A549 (cell line): ENCODE measurements at regions not wholly inside any gene's neighbourhood (a gene's known extent, or its start where the extent isn't known, plus 50 kb on each side); places are given as distances from the start of the nearest gene placed in this dataset.

Experiments used
- ATAC-seq, 2 experiments: fragments of 200-7000 bp in 1 of 2; fragments of >200 bp in 1 of 2; cut with Nextera tagmentation in 1 of 2; cut with Tn5 transposase in 1 of 2; 3 replicates each; pipeline versions ENCODE4 v1.8.0 to v1.9.1; 2018 to 2020; ENCODE audit warnings: mild to moderate bottlenecking in 1 of 2, moderate library complexity in 1 of 2
- CTCF ChIA-PET: fragments of 300-600 bp; sonication (Branson Sonifier 250); formaldehyde crosslinking; extraction: SDS; loops from one replicate; lab custom pipeline; 2021; ENCODE audit warnings: antibody characterized with exemption, inconsistent platforms; lab: Yijun Ruan, JAX
- POLR2A ChIA-PET: fragments of 350-600 bp; formaldehyde crosslinking; extraction: SDS; loops from one replicate; lab custom pipeline; 2021; ENCODE audit warnings: antibody characterized with exemption, inconsistent platforms; lab: Yijun Ruan, JAX
- DNase-seq, 2 experiments: peaks; one replicate each; pipeline versions ENCODE4 v3.0.0 to v3.0.0-alpha.2; 2011 to 2016; ENCODE audit warnings: low read depth in 1 of 2, low spot score in 1 of 2
- FAIRE-seq: peaks from 2 replicates; lab custom pipeline; 2011; peaks lifted over from hg19 to GRCh38; lab: Jason Lieb, UNC
- H3K27ac ChIP-seq, 2 experiments: fragments of >200 bp; sonication (Bioruptor Twin); formaldehyde crosslinking; 3 replicates each; pipeline ENCODE4 v1.5.1; 2016 to 2017
- H3K4me1 ChIP-seq: fragments of >200 bp; sonication (Bioruptor Twin); formaldehyde crosslinking; 3 replicates; pipeline ENCODE4 v1.6.1; 2016
- H3K4me2 ChIP-seq: fragments of >200 bp; sonication (Bioruptor Twin); formaldehyde crosslinking; 3 replicates; pipeline ENCODE4 v1.6.1; 2016
- H3K4me3 ChIP-seq: fragments of >200 bp; sonication (Bioruptor Twin); formaldehyde crosslinking; 3 replicates; pipeline ENCODE4 v1.5.1; 2016
- H3K9me3 ChIP-seq: fragments of >200 bp; sonication (Bioruptor Twin); formaldehyde crosslinking; 3 replicates; pipeline ENCODE4 v1.6.1; 2016
- CBX8 ChIP-seq: fragments of 200-600 bp; sonication (generic); IDR thresholded peaks from 2 replicates; pipeline ENCODE4 v1.6.1; 2016
- EP300 ChIP-seq, 2 experiments: fragments of >200 bp; sonication (Bioruptor Twin); formaldehyde crosslinking; IDR thresholded peaks; 2 replicates in 1 of 2; 3 replicates in 1 of 2; pipeline ENCODE4 v1.6.1; 2016 to 2017
- FOSB ChIP-seq: fragments of 250-450 bp; sonication (Bioruptor Pico); IDR thresholded peaks from 2 replicates; pipeline ENCODE4 v1.5.0; 2020; ENCODE audit warnings: mild to moderate bottlenecking, moderate library complexity
- FOSL2 ChIP-seq, 2 experiments: fragments of 450-650 bp in 1 of 2; fragments of >200 bp in 1 of 2; sonication (Bioruptor Twin) in 1 of 2; formaldehyde crosslinking; IDR thresholded peaks; 2 replicates each; pipeline versions ENCODE4 v1.5.0 to v1.6.1; 2016 to 2020; ENCODE audit warnings: mild to moderate bottlenecking in 1 of 2, moderate library complexity in 1 of 2
- FOXS1 ChIP-seq: fragments of 250-450 bp; sonication (Bioruptor Pico); IDR thresholded peaks from 2 replicates; pipeline ENCODE4 v1.5.0; 2020; ENCODE audit warnings: mild to moderate bottlenecking, moderate library complexity
- GATA3 ChIP-seq: IDR thresholded peaks from 2 replicates; pipeline ENCODE4 v1.6.1; 2012; ENCODE audit warnings: borderline replicate concordance
- HDAC2 ChIP-seq: fragments of 200-600 bp; sonication (generic); IDR thresholded peaks from 2 replicates; pipeline ENCODE4 v1.6.1; 2016
- HOXA7 ChIP-seq: fragments of 250-450 bp; sonication (Bioruptor Pico); IDR thresholded peaks from 2 replicates; pipeline ENCODE4 v1.5.0; 2020; ENCODE audit warnings: mild to moderate bottlenecking, moderate library complexity
- HOXB13 ChIP-seq: fragments of 250-450 bp; sonication (Bioruptor Pico); IDR thresholded peaks from 2 replicates; pipeline ENCODE4 v1.5.0; 2020; ENCODE audit warnings: low read depth, mild to moderate bottlenecking, moderate library complexity
- HOXB5 ChIP-seq: fragments of 250-450 bp; sonication (Bioruptor Pico); IDR thresholded peaks from 2 replicates; pipeline ENCODE4 v1.5.0; 2020; ENCODE audit warnings: mild to moderate bottlenecking, moderate library complexity
- JUN ChIP-seq, 2 experiments: fragments of >200 bp; sonication (Bioruptor Twin); formaldehyde crosslinking; IDR thresholded peaks; 2 replicates in 1 of 2; 3 replicates in 1 of 2; pipeline ENCODE4 v1.6.1; 2016 to 2017
- KDM1A ChIP-seq: fragments of 200-600 bp; sonication (generic); IDR thresholded peaks from 2 replicates; pipeline ENCODE4 v1.6.1; 2016; ENCODE audit warnings: low read depth, mild to moderate bottlenecking
- MAFK ChIP-seq: fragments of 450-650 bp; IDR thresholded peaks from 2 replicates; pipeline ENCODE4 v1.6.1; 2014; ENCODE audit not compliant: partially characterized antibody
- MAZ ChIP-seq: fragments of 150-350 bp; IDR thresholded peaks from 2 replicates; pipeline ENCODE4 v1.6.1; 2014; ENCODE audit warnings: antibody characterized with exemption, low read depth, low read length, borderline replicate concordance
- NFE2L2 ChIP-seq: fragments of 150-350 bp; conservative IDR thresholded peaks from 2 replicates; pipeline ENCODE4 v1.6.1; 2014; ENCODE audit warnings: low read length
- NR3C1 ChIP-seq: fragments of >200 bp; sonication (Bioruptor Twin); formaldehyde crosslinking; IDR thresholded peaks from 3 replicates; pipeline ENCODE4 v1.6.1; 2017
- POLR2A ChIP-seq: IDR thresholded peaks from 2 replicates; pipeline ENCODE4 v1.6.1; 2012; ENCODE audit warnings: mild to moderate bottlenecking, low read length
- POLR2AphosphoS2 ChIP-seq: conservative IDR thresholded peaks from 2 replicates; pipeline ENCODE4 v1.6.1; 2012; ENCODE audit warnings: low read length, improper control_type of control experiment, inconsistent platforms
- RAD21 ChIP-seq, 2 experiments: fragments of >200 bp in 1 of 2; sonication (Bioruptor Twin) in 1 of 2; formaldehyde crosslinking in 1 of 2; IDR thresholded peaks in 1 of 2; conservative IDR thresholded peaks in 1 of 2; 2 replicates in 1 of 2; 3 replicates in 1 of 2; pipeline ENCODE4 v1.6.1; 2012 to 2018; ENCODE audit warnings: inconsistent platforms in 1 of 2
- RARB ChIP-seq: fragments of 250-450 bp; sonication (Bioruptor Pico); IDR thresholded peaks from 2 replicates; pipeline ENCODE4 v1.8.0; 2021; ENCODE audit warnings: mild to moderate bottlenecking, moderate library complexity
- RCOR1 ChIP-seq: fragments of 150-350 bp; IDR thresholded peaks from 2 replicates; pipeline ENCODE4 v1.6.1; 2014; ENCODE audit warnings: antibody characterized with exemption, low read length, low read depth
- SREBF2 ChIP-seq: fragments of 450-650 bp; IDR thresholded peaks from 2 replicates; pipeline ENCODE4 v1.6.1; 2014; ENCODE audit warnings: mild to moderate bottlenecking, moderate library complexity
- TP53 ChIP-seq: fragments of 250-450 bp; sonication (Bioruptor Pico); IDR thresholded peaks from 2 replicates; pipeline ENCODE4 v1.5.0; 2021; ENCODE audit warnings: mild to moderate bottlenecking, moderate library complexity
- ZFP36 ChIP-seq: fragments of 450-650 bp; IDR thresholded peaks from 2 replicates; pipeline ENCODE4 v1.6.1; 2014; ENCODE audit warnings: borderline replicate concordance; ENCODE audit not compliant: partially characterized antibody
- ZSCAN20 ChIP-seq: fragments of 250-450 bp; sonication (Bioruptor Pico); IDR thresholded peaks from 2 replicates; pipeline ENCODE4 v1.8.0; 2022; ENCODE audit warnings: mild to moderate bottlenecking, moderate library complexity
- WGBS: methylation state at CpG from one replicate; pipeline ENCODE4 v1.1.6; 2017; ENCODE audit errors: missing lambda C conversion rate; 5-methylcytosine and 5-hydroxymethylcytosine counted together
- TF ChIP-seq, protein P1 (sequence below): fragments of >200 bp; sonication (Bioruptor Twin); formaldehyde crosslinking; IDR thresholded peaks from 3 replicates; pipeline ENCODE4 v1.5.1; 2016
- TF ChIP-seq, protein P2 (sequence below): fragments of >200 bp; sonication (Bioruptor Twin); formaldehyde crosslinking; IDR thresholded peaks from 2 replicates; pipeline ENCODE4 v1.6.1; 2016
- TF ChIP-seq, protein P3 (sequence below): IDR thresholded peaks from 2 replicates; pipeline ENCODE4 v1.6.1; 2012; ENCODE audit warnings: low read depth, borderline replicate concordance
- TF ChIP-seq, protein P4 (sequence below): fragments of 250-450 bp; sonication (Bioruptor Pico); IDR thresholded peaks from 2 replicates; pipeline ENCODE4 v1.5.0; 2020; ENCODE audit warnings: low read depth, mild to moderate bottlenecking, moderate library complexity
- TF ChIP-seq, protein P5 (sequence below): IDR thresholded peaks from 2 replicates; pipeline ENCODE4 v1.6.1; 2012
- TF ChIP-seq, protein P6 (sequence below): fragments of 250-450 bp; sonication (Bioruptor Pico); IDR thresholded peaks from 2 replicates; pipeline ENCODE4 v1.5.0; 2021; ENCODE audit warnings: mild to moderate bottlenecking, moderate library complexity, borderline replicate concordance

DNA sequence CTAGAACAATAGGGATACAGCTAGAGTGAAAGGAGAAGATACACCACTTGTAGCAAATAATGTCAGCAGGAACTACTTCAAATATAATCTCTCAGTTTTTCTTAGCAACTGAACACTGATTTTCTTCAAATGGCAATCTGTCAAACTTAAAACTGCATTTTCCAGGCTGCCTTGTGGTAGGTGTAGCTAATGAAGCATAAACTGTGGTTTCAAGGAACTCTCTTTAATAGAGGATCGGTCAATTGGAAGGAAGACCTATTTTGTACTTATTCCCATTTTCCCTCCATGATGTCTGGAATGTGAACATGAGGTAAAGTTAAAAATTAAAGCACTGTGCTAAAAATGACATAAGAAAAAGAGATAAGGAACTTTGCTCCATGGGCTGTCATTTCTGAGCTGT, 1261.9 kb downstream of the PCDH17 start:
- ChIA-PET CTCF (no interaction called here), POLR2A (no interaction called here)
- ATAC-seq (no peak), DNase-seq (no peak), FAIRE-seq (no peak)
- H3K4me3 ChIP-seq = no peak overlapping the region
- H3K9me3 ChIP-seq = no peaks in the 10 kb centered on the region
- 4% methylated on average over 1 of the region's 1 CpG for WGBS
- H3K4me1 ChIP-seq = no peaks in the 10 kb centered on the region
- H3K4me2 ChIP-seq = no peak overlapping the region
- TF ChIP-seq, protein P1, sequence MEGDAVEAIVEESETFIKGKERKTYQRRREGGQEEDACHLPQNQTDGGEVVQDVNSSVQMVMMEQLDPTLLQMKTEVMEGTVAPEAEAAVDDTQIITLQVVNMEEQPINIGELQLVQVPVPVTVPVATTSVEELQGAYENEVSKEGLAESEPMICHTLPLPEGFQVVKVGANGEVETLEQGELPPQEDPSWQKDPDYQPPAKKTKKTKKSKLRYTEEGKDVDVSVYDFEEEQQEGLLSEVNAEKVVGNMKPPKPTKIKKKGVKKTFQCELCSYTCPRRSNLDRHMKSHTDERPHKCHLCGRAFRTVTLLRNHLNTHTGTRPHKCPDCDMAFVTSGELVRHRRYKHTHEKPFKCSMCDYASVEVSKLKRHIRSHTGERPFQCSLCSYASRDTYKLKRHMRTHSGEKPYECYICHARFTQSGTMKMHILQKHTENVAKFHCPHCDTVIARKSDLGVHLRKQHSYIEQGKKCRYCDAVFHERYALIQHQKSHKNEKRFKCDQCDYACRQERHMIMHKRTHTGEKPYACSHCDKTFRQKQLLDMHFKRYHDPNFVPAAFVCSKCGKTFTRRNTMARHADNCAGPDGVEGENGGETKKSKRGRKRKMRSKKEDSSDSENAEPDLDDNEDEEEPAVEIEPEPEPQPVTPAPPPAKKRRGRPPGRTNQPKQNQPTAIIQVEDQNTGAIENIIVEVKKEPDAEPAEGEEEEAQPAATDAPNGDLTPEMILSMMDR = no peak
- TF ChIP-seq NFE2L2 (no peak), FOXS1 (no peak), RCOR1 (no peak), MAFK (no peak), HDAC2 (no peak), KDM1A (no peak), GATA3 (no peak), FOSL2 (IDR thresholded peaks at IDR 0.05) (no peak), FOSL2 (CRISPR knock-in tag; IDR thresholded peaks at IDR 0.05) (no peak), RARB (CRISPR knock-in tag) (no peak), CBX8 (no peak), FOSB (CRISPR knock-in tag) (no peak), HOXA7 (CRISPR knock-in tag) (no peak), POLR2A (no peak)
- TF ChIP-seq, protein P2, sequence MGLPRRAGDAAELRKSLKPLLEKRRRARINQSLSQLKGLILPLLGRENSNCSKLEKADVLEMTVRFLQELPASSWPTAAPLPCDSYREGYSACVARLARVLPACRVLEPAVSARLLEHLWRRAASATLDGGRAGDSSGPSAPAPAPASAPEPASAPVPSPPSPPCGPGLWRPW = no peak
- TF ChIP-seq, protein P3, sequence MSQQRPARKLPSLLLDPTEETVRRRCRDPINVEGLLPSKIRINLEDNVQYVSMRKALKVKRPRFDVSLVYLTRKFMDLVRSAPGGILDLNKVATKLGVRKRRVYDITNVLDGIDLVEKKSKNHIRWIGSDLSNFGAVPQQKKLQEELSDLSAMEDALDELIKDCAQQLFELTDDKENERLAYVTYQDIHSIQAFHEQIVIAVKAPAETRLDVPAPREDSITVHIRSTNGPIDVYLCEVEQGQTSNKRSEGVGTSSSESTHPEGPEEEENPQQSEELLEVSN = no peak
- TF ChIP-seq, protein P4, sequence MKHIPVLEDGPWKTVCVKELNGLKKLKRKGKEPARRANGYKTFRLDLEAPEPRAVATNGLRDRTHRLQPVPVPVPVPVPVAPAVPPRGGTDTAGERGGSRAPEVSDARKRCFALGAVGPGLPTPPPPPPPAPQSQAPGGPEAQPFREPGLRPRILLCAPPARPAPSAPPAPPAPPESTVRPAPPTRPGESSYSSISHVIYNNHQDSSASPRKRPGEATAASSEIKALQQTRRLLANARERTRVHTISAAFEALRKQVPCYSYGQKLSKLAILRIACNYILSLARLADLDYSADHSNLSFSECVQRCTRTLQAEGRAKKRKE (CRISPR knock-in tag) = no peak
- TF ChIP-seq, protein P5, sequence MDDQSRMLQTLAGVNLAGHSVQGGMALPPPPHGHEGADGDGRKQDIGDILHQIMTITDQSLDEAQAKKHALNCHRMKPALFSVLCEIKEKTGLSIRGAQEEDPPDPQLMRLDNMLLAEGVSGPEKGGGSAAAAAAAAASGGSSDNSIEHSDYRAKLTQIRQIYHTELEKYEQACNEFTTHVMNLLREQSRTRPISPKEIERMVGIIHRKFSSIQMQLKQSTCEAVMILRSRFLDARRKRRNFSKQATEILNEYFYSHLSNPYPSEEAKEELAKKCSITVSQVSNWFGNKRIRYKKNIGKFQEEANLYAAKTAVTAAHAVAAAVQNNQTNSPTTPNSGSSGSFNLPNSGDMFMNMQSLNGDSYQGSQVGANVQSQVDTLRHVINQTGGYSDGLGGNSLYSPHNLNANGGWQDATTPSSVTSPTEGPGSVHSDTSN = no peak
- H3K27ac ChIP-seq = no peak overlapping the region

DNA sequence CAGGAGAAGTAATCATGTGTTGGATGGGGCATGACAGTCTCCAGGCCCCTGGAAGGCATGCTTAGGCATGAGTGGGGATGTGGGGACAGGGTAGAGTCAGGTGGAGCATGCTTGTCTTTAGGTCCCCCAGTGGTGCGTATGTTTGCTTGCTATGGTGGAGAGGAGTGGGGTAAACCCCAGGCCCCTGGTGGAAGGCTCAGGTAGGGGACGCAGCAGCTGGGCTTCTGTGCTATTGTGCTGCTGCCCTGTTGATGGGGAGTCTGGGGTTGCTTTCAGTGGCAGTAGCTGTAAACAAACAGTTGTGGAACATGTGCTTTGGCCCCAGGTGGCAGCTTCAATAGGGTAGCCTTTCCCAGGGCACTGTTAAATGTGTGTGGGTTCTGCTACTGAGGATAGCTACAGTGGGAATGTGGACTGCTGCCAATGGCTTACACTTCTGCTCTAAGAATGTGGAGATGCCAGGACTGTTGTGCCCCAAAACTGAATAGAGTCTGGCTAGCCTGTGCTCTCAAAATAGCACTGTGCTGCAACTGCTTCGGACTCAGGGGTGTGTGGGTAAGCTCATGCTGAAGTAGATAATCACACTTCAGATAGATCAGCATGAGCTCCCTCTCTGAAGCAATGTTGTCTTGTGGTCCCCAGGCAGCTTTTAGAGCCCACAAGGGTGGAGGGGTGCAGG, 1257.3 kb downstream of the DIAPH3 start:
- H3K4me1 ChIP-seq = no peaks in the 10 kb centered on the region
- CTCF ChIA-PET = no interaction called here
- no peak overlapping the region for H3K4me3 ChIP-seq
- POLR2A ChIA-PET = no interaction called here
- DNase-seq (no peak), FAIRE-seq (no peak), ATAC-seq (no peak)
- WGBS = 11% methylated on average over 3 of the region's 3 CpGs
- no peaks in the 10 kb centered on the region for H3K9me3 ChIP-seq
- no peak overlapping the region for H3K4me2 ChIP-seq
- H3K27ac ChIP-seq = no peak overlapping the region
- TF ChIP-seq HOXB5 (CRISPR knock-in tag) (no peak), ZSCAN20 (CRISPR knock-in tag) (no peak), HOXB13 (CRISPR knock-in tag) (no peak), NR3C1 (no peak), RAD21 (conservative IDR thresholded peaks at IDR 0.05 in 1 of 2, IDR thresholded peaks at IDR 0.05 in 1 of 2) (no peak), JUN (IDR thresholded peaks at IDR 0.05) (no peak), EP300 (IDR thresholded peaks at IDR 0.05) (no peak), FOSL2 (IDR thresholded peaks at IDR 0.05) (no peak), FOSL2 (CRISPR knock-in tag; IDR thresholded peaks at IDR 0.05) (no peak), RCOR1 (no peak), ZFP36 (no peak), MAZ (no peak), FOXS1 (no peak), SREBF2 (no peak), TP53 (no peak), POLR2AphosphoS2 (no peak), NFE2L2 (no peak)
- TF ChIP-seq, protein P6, sequence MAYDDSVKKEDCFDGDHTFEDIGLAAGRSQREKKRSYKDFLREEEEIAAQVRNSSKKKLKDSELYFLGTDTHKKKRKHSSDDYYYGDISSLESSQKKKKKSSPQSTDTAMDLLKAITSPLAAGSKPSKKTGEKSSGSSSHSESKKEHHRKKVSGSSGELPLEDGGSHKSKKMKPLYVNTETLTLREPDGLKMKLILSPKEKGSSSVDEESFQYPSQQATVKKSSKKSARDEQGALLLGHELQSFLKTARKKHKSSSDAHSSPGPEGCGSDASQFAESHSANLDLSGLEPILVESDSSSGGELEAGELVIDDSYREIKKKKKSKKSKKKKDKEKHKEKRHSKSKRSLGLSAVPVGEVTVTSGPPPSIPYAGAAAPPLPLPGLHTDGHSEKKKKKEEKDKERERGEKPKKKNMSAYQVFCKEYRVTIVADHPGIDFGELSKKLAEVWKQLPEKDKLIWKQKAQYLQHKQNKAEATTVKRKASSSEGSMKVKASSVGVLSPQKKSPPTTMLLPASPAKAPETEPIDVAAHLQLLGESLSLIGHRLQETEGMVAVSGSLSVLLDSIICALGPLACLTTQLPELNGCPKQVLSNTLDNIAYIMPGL = no peak
- TF ChIP-seq, protein P1 = no peak
